ENCODE measurements at regions not wholly inside any gene's neighbourhood (a gene's known extent, or its start where the extent isn't known, plus 50 kb on each side); places are given as distances from the start of the nearest gene placed in this dataset.

GRCh38 chr2:128646091-128646490 lies 327.4 kb upstream of the HS6ST1 start:
- H3K9me3 ChIP-seq (ENCODE audit: control insufficient read depth in 2 of 2, insufficient read depth in 1 of 2, low read depth in 1 of 2, low read length in 1 of 2), result no peaks in the 10 kb centered on the region
- WGBS, 2 donors, result 88 to 95% methylated on average over 11 of the region's 11 CpGs
- H3K4me1 ChIP-seq (ENCODE audit: control insufficient read depth in 2 of 2, insufficient read depth in 2 of 2, low read length in 1 of 2), result no peaks in the 10 kb centered on the region
- H3K36me3 ChIP-seq (ENCODE audit: control insufficient read depth in 2 of 2, insufficient read depth in 2 of 2, low read length in 1 of 2), result no peaks in the 10 kb centered on the region
- H3K27ac ChIP-seq (ENCODE audit: low read depth in 2 of 2, low read length in 1 of 2), result no peak overlapping the region
- no peaks in the 10 kb centered on the region for H3K27me3 ChIP-seq (ENCODE audit: control insufficient read depth in 1 of 2, insufficient read depth in 2 of 2, low read length in 2 of 2)
- H3K4me3 ChIP-seq (ENCODE audit: low read depth in 1 of 2, low read length in 2 of 2), result no peak overlapping the region

- no peaks in the 10 kb centered on the region for H3K36me3 ChIP-seq (ENCODE audit: control insufficient read depth in 2 of 2, insufficient read depth in 2 of 2, low read length in 1 of 2)
- no peaks in the 10 kb centered on the region for H3K4me1 ChIP-seq (ENCODE audit: control insufficient read depth in 2 of 2, insufficient read depth in 2 of 2, low read length in 1 of 2)
- no peaks in the 10 kb centered on the region for H3K27me3 ChIP-seq (ENCODE audit: control insufficient read depth in 1 of 2, insufficient read depth in 2 of 2, low read length in 2 of 2)
- H3K27ac ChIP-seq (ENCODE audit: low read depth in 2 of 2, low read length in 1 of 2), result no peak overlapping the region
- no peak overlapping the region for H3K4me3 ChIP-seq (ENCODE audit: low read depth in 1 of 2, low read length in 2 of 2)
- WGBS, 2 donors, result 61 to 75% methylated on average over 3 of the region's 3 CpGs
- H3K9me3 ChIP-seq (ENCODE audit: control insufficient read depth in 2 of 2, insufficient read depth in 1 of 2, low read depth in 1 of 2, low read length in 1 of 2), result no peaks in the 10 kb centered on the region
Observed at GRCh38 chr2:128646691-128647090, 328.0 kb upstream of the HS6ST1 start.

- Histone ChIP-seq H3K36me3 (ENCODE audit: control insufficient read depth in 2 of 2, insufficient read depth in 2 of 2, low read length in 1 of 2) (no peaks in the 10 kb centered on the region), H3K4me3 (ENCODE audit: low read depth in 1 of 2, low read length in 2 of 2) (no peak overlapping the region), H3K4me1 (ENCODE audit: control insufficient read depth in 2 of 2, insufficient read depth in 2 of 2, low read length in 1 of 2) (no peaks in the 10 kb centered on the region), H3K27me3 (ENCODE audit: control insufficient read depth in 1 of 2, insufficient read depth in 2 of 2, low read length in 2 of 2) (no peaks in the 10 kb centered on the region), H3K27ac (ENCODE audit: low read depth in 2 of 2, low read length in 1 of 2) (no peak overlapping the region), H3K9me3 (ENCODE audit: control insufficient read depth in 2 of 2, insufficient read depth in 1 of 2, low read depth in 1 of 2, low read length in 1 of 2) (no peaks in the 10 kb centered on the region)
- WGBS, 2 donors, result 46 to 54% methylated on average over 2 of the region's 2 CpGs
Observed at GRCh38 chr2:128651000-128651399, 332.3 kb upstream of the HS6ST1 start.

- Histone ChIP-seq H3K27ac (ENCODE audit: low read depth in 2 of 2, low read length in 1 of 2) (no peak overlapping the region), H3K27me3 (ENCODE audit: control insufficient read depth in 1 of 2, insufficient read depth in 2 of 2, low read length in 2 of 2) (no peaks in the 10 kb centered on the region), H3K36me3 (ENCODE audit: control insufficient read depth in 2 of 2, insufficient read depth in 2 of 2, low read length in 1 of 2) (no peaks in the 10 kb centered on the region), H3K4me3 (ENCODE audit: low read depth in 1 of 2, low read length in 2 of 2) (no peak overlapping the region), H3K9me3 (ENCODE audit: control insufficient read depth in 2 of 2, insufficient read depth in 1 of 2, low read depth in 1 of 2, low read length in 1 of 2) (no peaks in the 10 kb centered on the region), H3K4me1 (ENCODE audit: control insufficient read depth in 2 of 2, insufficient read depth in 2 of 2, low read length in 1 of 2) (no peaks in the 10 kb centered on the region)
- 67 to 71% methylated on average over 5 of the region's 5 CpGs for WGBS, 2 donors
Observed at GRCh38 chr2:128654408-128654807, 335.7 kb upstream of the HS6ST1 start.

- H3K27me3 ChIP-seq (ENCODE audit: control insufficient read depth in 1 of 2, insufficient read depth in 2 of 2, low read length in 2 of 2), result no peaks in the 10 kb centered on the region
- no peaks in the 10 kb centered on the region for H3K36me3 ChIP-seq (ENCODE audit: control insufficient read depth in 2 of 2, insufficient read depth in 2 of 2, low read length in 1 of 2)
- H3K27ac ChIP-seq (ENCODE audit: low read depth in 2 of 2, low read length in 1 of 2), result no peak overlapping the region
- 87 to 92% methylated on average over 6 of the region's 6 CpGs for WGBS, 2 donors
- H3K4me3 ChIP-seq (ENCODE audit: low read depth in 1 of 2, low read length in 2 of 2), result no peak overlapping the region
- peaks cover 0 to 2% of the 10 kb centered on the region in 2 donors for H3K9me3 ChIP-seq (ENCODE audit: control insufficient read depth in 2 of 2, insufficient read depth in 1 of 2, low read depth in 1 of 2, low read length in 1 of 2)
- no peaks in the 10 kb centered on the region for H3K4me1 ChIP-seq (ENCODE audit: control insufficient read depth in 2 of 2, insufficient read depth in 2 of 2, low read length in 1 of 2)
Observed at GRCh38 chr2:128660836-128661235, 342.2 kb upstream of the HS6ST1 start.

GRCh38 chr2:128661311-128661710 lies 342.6 kb upstream of the HS6ST1 start:
- 84% methylated on average over 5 of the region's 5 CpGs for WGBS, 2 donors
- Histone ChIP-seq H3K27me3 (ENCODE audit: control insufficient read depth in 1 of 2, insufficient read depth in 2 of 2, low read length in 2 of 2) (no peaks in the 10 kb centered on the region), H3K27ac (ENCODE audit: low read depth in 2 of 2, low read length in 1 of 2) (no peak overlapping the region), H3K36me3 (ENCODE audit: control insufficient read depth in 2 of 2, insufficient read depth in 2 of 2, low read length in 1 of 2) (no peaks in the 10 kb centered on the region), H3K4me3 (ENCODE audit: low read depth in 1 of 2, low read length in 2 of 2) (no peak overlapping the region), H3K4me1 (ENCODE audit: control insufficient read depth in 2 of 2, insufficient read depth in 2 of 2, low read length in 1 of 2) (no peaks in the 10 kb centered on the region), H3K9me3 (ENCODE audit: control insufficient read depth in 2 of 2, insufficient read depth in 1 of 2, low read depth in 1 of 2, low read length in 1 of 2) (peaks cover 0 to 2% of the 10 kb centered on the region in 2 donors)

GRCh38 chr2:128662051-128662471 lies 343.4 kb upstream of the HS6ST1 start:
- Histone ChIP-seq H3K27me3 (ENCODE audit: control insufficient read depth in 1 of 2, insufficient read depth in 2 of 2, low read length in 2 of 2) (no peaks in the 10 kb centered on the region), H3K4me1 (ENCODE audit: control insufficient read depth in 2 of 2, insufficient read depth in 2 of 2, low read length in 1 of 2) (no peaks in the 10 kb centered on the region), H3K4me3 (ENCODE audit: low read depth in 1 of 2, low read length in 2 of 2) (no peak overlapping the region), H3K27ac (ENCODE audit: low read depth in 2 of 2, low read length in 1 of 2) (no peak overlapping the region), H3K9me3 (ENCODE audit: control insufficient read depth in 2 of 2, insufficient read depth in 1 of 2, low read depth in 1 of 2, low read length in 1 of 2) (peaks cover 0 to 2% of the 10 kb centered on the region in 2 donors), H3K36me3 (ENCODE audit: control insufficient read depth in 2 of 2, insufficient read depth in 2 of 2, low read length in 1 of 2) (no peaks in the 10 kb centered on the region)
- 58 to 66% methylated on average over 8 of the region's 8 CpGs for WGBS, 2 donors

- Histone ChIP-seq H3K36me3 (ENCODE audit: control insufficient read depth in 2 of 2, insufficient read depth in 2 of 2, low read length in 1 of 2) (no peaks in the 10 kb centered on the region), H3K4me1 (ENCODE audit: control insufficient read depth in 2 of 2, insufficient read depth in 2 of 2, low read length in 1 of 2) (no peaks in the 10 kb centered on the region), H3K9me3 (ENCODE audit: control insufficient read depth in 2 of 2, insufficient read depth in 1 of 2, low read depth in 1 of 2, low read length in 1 of 2) (peaks cover 0 to 2% of the 10 kb centered on the region in 2 donors), H3K27me3 (ENCODE audit: control insufficient read depth in 1 of 2, insufficient read depth in 2 of 2, low read length in 2 of 2) (no peaks in the 10 kb centered on the region), H3K4me3 (ENCODE audit: low read depth in 1 of 2, low read length in 2 of 2) (no peak overlapping the region), H3K27ac (ENCODE audit: low read depth in 2 of 2, low read length in 1 of 2) (no peak overlapping the region)
- WGBS, 2 donors, result 86 to 92% methylated on average over 12 of the region's 12 CpGs
Observed at GRCh38 chr2:128663371-128664050, 344.8 kb upstream of the HS6ST1 start.

- WGBS, 2 donors, result 59 to 73% methylated on average over 4 of the region's 4 CpGs
- Histone ChIP-seq H3K36me3 (ENCODE audit: control insufficient read depth in 2 of 2, insufficient read depth in 2 of 2, low read length in 1 of 2) (no peaks in the 10 kb centered on the region), H3K27me3 (ENCODE audit: control insufficient read depth in 1 of 2, insufficient read depth in 2 of 2, low read length in 2 of 2) (no peaks in the 10 kb centered on the region)
Observed at GRCh38 chr2:128664499-128664971, 345.9 kb upstream of the HS6ST1 start.

GRCh38 chr2:128665113-128665512 lies 346.4 kb upstream of the HS6ST1 start:
- H3K27ac ChIP-seq (ENCODE audit: low read depth in 2 of 2, low read length in 1 of 2), result no peak overlapping the region
- 93 to 95% methylated on average over 4 of the region's 4 CpGs for WGBS, 2 donors
- H3K4me3 ChIP-seq (ENCODE audit: low read depth in 1 of 2, low read length in 2 of 2), result no peak overlapping the region
- no peaks in the 10 kb centered on the region for H3K4me1 ChIP-seq (ENCODE audit: control insufficient read depth in 2 of 2, insufficient read depth in 2 of 2, low read length in 1 of 2)
- no peaks in the 10 kb centered on the region for H3K36me3 ChIP-seq (ENCODE audit: control insufficient read depth in 2 of 2, insufficient read depth in 2 of 2, low read length in 1 of 2)
- no peaks in the 10 kb centered on the region for H3K27me3 ChIP-seq (ENCODE audit: control insufficient read depth in 1 of 2, insufficient read depth in 2 of 2, low read length in 2 of 2)
- H3K9me3 ChIP-seq (ENCODE audit: control insufficient read depth in 2 of 2, insufficient read depth in 1 of 2, low read depth in 1 of 2, low read length in 1 of 2), result peaks cover 0 to 2% of the 10 kb centered on the region in 2 donors

More at GRCh38 chr2:128664499-128664971, 345.9 kb upstream of the HS6ST1 start:
- Histone ChIP-seq H3K4me3 (ENCODE audit: low read depth in 1 of 2, low read length in 2 of 2) (no peak overlapping the region), H3K27ac (ENCODE audit: low read depth in 2 of 2, low read length in 1 of 2) (no peak overlapping the region), H3K9me3 (ENCODE audit: control insufficient read depth in 2 of 2, insufficient read depth in 1 of 2, low read depth in 1 of 2, low read length in 1 of 2) (peaks cover 0 to 2% of the 10 kb centered on the region in 2 donors), H3K4me1 (ENCODE audit: control insufficient read depth in 2 of 2, insufficient read depth in 2 of 2, low read length in 1 of 2) (no peaks in the 10 kb centered on the region)
